Transverse colon (tissue), 4 donors: ENCODE measurements at regions not wholly inside any gene's neighbourhood (a gene's known extent, or its start where the extent isn't known, plus 50 kb on each side); places are given as distances from the start of the nearest gene placed in this dataset.

Experiments used
- DNase-seq: peaks from one replicate; pipeline ENCODE4 v3.0.0-alpha.2; 2019
- H3K27ac ChIP-seq, 4 donors: fragments of 200-600 bp; sonication (generic); 2 replicates each; pipeline ENCODE4 v1.5.1; 2016 to 2018; ENCODE audit warnings: inconsistent platforms in 4 of 4
- H3K27me3 ChIP-seq: fragments of 200-600 bp; sonication (generic); 2 replicates; pipeline ENCODE4 v1.5.1; 2017; ENCODE audit warnings: inconsistent platforms
- H3K36me3 ChIP-seq, 4 donors: fragments of 200-600 bp; sonication (generic); 2 replicates each; pipeline ENCODE4 v1.5.1; 2017 to 2019; ENCODE audit warnings: inconsistent platforms in 4 of 4
- H3K4me1 ChIP-seq, 4 donors: fragments of 200-600 bp; sonication (generic); 2 replicates each; pipeline ENCODE4 v1.5.1; 2017 to 2020; ENCODE audit warnings: inconsistent platforms in 4 of 4
- H3K4me3 ChIP-seq, 4 donors: fragments of 200-600 bp; sonication (generic); 1 replicate in 1 of 4; 2 replicates in 3 of 4; pipeline versions ENCODE4 v1.5.1 to v1.6.1; 2017 to 2019; ENCODE audit warnings: inconsistent platforms in 4 of 4
- H3K9me3 ChIP-seq, 2 donors: fragments of 200-600 bp; sonication (generic); 2 replicates each; pipeline ENCODE4 v1.5.1; 2017 to 2019; ENCODE audit warnings: inconsistent platforms in 2 of 2
- CTCF ChIP-seq, 5 experiments: fragments of 200-600 bp in 3 of 5; fragments of 450-650 bp in 2 of 5; sonication (generic) in 3 of 5; IDR thresholded peaks; 1 replicate in 2 of 5; 2 replicates in 3 of 5; pipeline ENCODE4 v1.5.1; 2016 to 2017; ENCODE audit warnings: antibody characterized with exemption in 5 of 5, inconsistent platforms in 3 of 5, mild to moderate bottlenecking in 2 of 5, moderate library complexity in 1 of 5
- EP300 ChIP-seq: sonication (generic); formaldehyde crosslinking; IDR thresholded peaks from one replicate; pipeline ENCODE4 v1.6.1; 2017; ENCODE audit warnings: antibody characterized with exemption, low read depth
- POLR2A ChIP-seq: fragments of 450-650 bp; IDR thresholded peaks from one replicate; pipeline ENCODE4 v1.6.1; 2016; ENCODE audit warnings: antibody characterized with exemption, mild to moderate bottlenecking, moderate library complexity
- POLR2AphosphoS5 ChIP-seq, 3 donors: sonication (generic); formaldehyde crosslinking; IDR thresholded peaks; one replicate each; pipeline ENCODE4 v1.6.1; 2016; ENCODE audit warnings: antibody characterized with exemption in 3 of 3
- WGBS, 2 donors: methylation state at CpG; one replicate each; pipeline ENCODE4 v1.1.5; 2018; ENCODE audit warnings: low coverage in 1 of 2; 5-methylcytosine and 5-hydroxymethylcytosine counted together
- in situ Hi-C, 4 donors: fragments of 200-750 bp; cut with MboI; loops; one replicate each; pipeline versions ENCODE4 v1.15.0 to v1.15.1; 2017; ENCODE audit warnings: low sequenced_read_pairs in 3 of 4, low pct_ligation_motif_present in 1 of 4, low pct_unique_long_range_greater_than_20kb in 1 of 4
- intact Hi-C: fragments of 100-400 bp; cut with DNase I; formaldehyde crosslinking; loops from one replicate; pipeline ENCODE4 v1.15.1; 2023; ENCODE audit warnings: low total_unique reads

GRCh38 chrX:10949541-10949940, 161.6 kb upstream of the HCCS start:
- Histone ChIP-seq H3K36me3 (no peaks in the 10 kb centered on the region), H3K27me3 (no peaks in the 10 kb centered on the region), H3K27ac (no peak overlapping the region), H3K4me3 (no peak overlapping the region), H3K4me1 (no peaks in the 10 kb centered on the region), H3K9me3 (no peaks in the 10 kb centered on the region)
- DNase-seq, result no peak
- in situ Hi-C loops (no loop called here), intact Hi-C loops (no loop called here)
- TF ChIP-seq CTCF (IDR thresholded peaks at IDR 0.05), result no peak
- TF ChIP-seq POLR2A, result no peak
- TF ChIP-seq POLR2AphosphoS5 (IDR thresholded peaks at IDR 0.05), result no peak
- no peak for TF ChIP-seq EP300

- H3K27ac ChIP-seq, result no peak overlapping the region
- intact Hi-C loops (no loop called here), in situ Hi-C loops (no loop called here)
- H3K9me3 ChIP-seq, result no peaks in the 10 kb centered on the region
- no peaks in the 10 kb centered on the region for H3K27me3 ChIP-seq
- DNase-seq, result no peak
- H3K4me1 ChIP-seq, result no peaks in the 10 kb centered on the region
- no peak overlapping the region for H3K4me3 ChIP-seq
- no peaks in the 10 kb centered on the region for H3K36me3 ChIP-seq
- WGBS, 2 donors, result 58% methylated on average over 5 of the region's 5 CpGs; no CpG with 5 or more reads in 1 of the 2 donors
- TF ChIP-seq CTCF (IDR thresholded peaks at IDR 0.05), result no peak
- no peak for TF ChIP-seq EP300
- no peak for TF ChIP-seq POLR2AphosphoS5 (IDR thresholded peaks at IDR 0.05)
- TF ChIP-seq POLR2A, result no peak
These were observed 158.5 kb upstream of the HCCS start for GRCh38 chrX:10952619-10953018.

GRCh38 chrX:10965174-10965798, 145.8 kb upstream of the HCCS start:
- H3K27me3 ChIP-seq, result no peaks in the 10 kb centered on the region
- DNase-seq, result no peak
- H3K4me1 ChIP-seq, result no peaks in the 10 kb centered on the region
- WGBS, 2 donors, result 84 to 100% methylated on average over 5 to 8 of the region's 8 CpGs
- no peak overlapping the region for H3K4me3 ChIP-seq
- H3K27ac ChIP-seq, result no peak overlapping the region
- intact Hi-C loops, result no loop called here
- H3K9me3 ChIP-seq, result no peaks in the 10 kb centered on the region
- in situ Hi-C loops, result no loop called here
- no peaks in the 10 kb centered on the region for H3K36me3 ChIP-seq
- TF ChIP-seq EP300 (no peak), POLR2A (no peak), POLR2AphosphoS5 (IDR thresholded peaks at IDR 0.05) (no peak), CTCF (IDR thresholded peaks at IDR 0.05) (no peak)

GRCh38 chrX:10966057-10966456, 145.1 kb upstream of the HCCS start:
- H3K27me3 ChIP-seq, result no peaks in the 10 kb centered on the region
- intact Hi-C loops (no loop called here), in situ Hi-C loops (no loop called here)
- no peak for TF ChIP-seq POLR2A
- TF ChIP-seq CTCF (IDR thresholded peaks at IDR 0.05), result no peak
- no peak for TF ChIP-seq EP300
- no peak for TF ChIP-seq POLR2AphosphoS5 (IDR thresholded peaks at IDR 0.05)
- H3K4me1 ChIP-seq, result no peaks in the 10 kb centered on the region
- no peaks in the 10 kb centered on the region for H3K36me3 ChIP-seq
- no peak overlapping the region for H3K27ac ChIP-seq
- H3K9me3 ChIP-seq, result no peaks in the 10 kb centered on the region
- no peak for DNase-seq
- H3K4me3 ChIP-seq, result no peak overlapping the region
- 60% methylated on average over 1 of the region's 1 CpG; no CpG with 5 or more reads in 1 of the 2 donors for WGBS, 2 donors
